ENCODE measurements at regions not wholly inside any gene's neighbourhood (a gene's known extent, or its start where the extent isn't known, plus 50 kb on each side); places are given as distances from the start of the nearest gene placed in this dataset.

- no peak for TF ChIP-seq EP300 (IDR thresholded peaks at IDR 0.05)
- TF ChIP-seq, protein P1, sequence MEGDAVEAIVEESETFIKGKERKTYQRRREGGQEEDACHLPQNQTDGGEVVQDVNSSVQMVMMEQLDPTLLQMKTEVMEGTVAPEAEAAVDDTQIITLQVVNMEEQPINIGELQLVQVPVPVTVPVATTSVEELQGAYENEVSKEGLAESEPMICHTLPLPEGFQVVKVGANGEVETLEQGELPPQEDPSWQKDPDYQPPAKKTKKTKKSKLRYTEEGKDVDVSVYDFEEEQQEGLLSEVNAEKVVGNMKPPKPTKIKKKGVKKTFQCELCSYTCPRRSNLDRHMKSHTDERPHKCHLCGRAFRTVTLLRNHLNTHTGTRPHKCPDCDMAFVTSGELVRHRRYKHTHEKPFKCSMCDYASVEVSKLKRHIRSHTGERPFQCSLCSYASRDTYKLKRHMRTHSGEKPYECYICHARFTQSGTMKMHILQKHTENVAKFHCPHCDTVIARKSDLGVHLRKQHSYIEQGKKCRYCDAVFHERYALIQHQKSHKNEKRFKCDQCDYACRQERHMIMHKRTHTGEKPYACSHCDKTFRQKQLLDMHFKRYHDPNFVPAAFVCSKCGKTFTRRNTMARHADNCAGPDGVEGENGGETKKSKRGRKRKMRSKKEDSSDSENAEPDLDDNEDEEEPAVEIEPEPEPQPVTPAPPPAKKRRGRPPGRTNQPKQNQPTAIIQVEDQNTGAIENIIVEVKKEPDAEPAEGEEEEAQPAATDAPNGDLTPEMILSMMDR (IDR thresholded peaks at IDR 0.05), result no peak
- TF ChIP-seq POLR2AphosphoS5 (IDR thresholded peaks at IDR 0.05), result no peak
These were observed 149.3 kb upstream of the GLRA2 start for GRCh38 chrX:14380044-14380443.

Measured in suprapubic skin (tissue), 4 donors.